VCaP (cell line): ENCODE measurements at regions not wholly inside any gene's neighbourhood (a gene's known extent, or its start where the extent isn't known, plus 50 kb on each side); places are given as distances from the start of the nearest gene placed in this dataset.
A peak's percentile ranks its signal among the peaks of the same experiment; 100 is the strongest.

Experiments used
- H3K27ac ChIP-seq: fragments of 450-650 bp; 2 replicates; pipeline ENCODE4 v1.5.1; 2017
- TF ChIP-seq, protein P1 (sequence below): fragments of 450-650 bp; conservative IDR thresholded peaks from 2 replicates; pipeline ENCODE4 v1.5.1; 2017; ENCODE audit warnings: mild to moderate bottlenecking, moderate library complexity

DNA sequence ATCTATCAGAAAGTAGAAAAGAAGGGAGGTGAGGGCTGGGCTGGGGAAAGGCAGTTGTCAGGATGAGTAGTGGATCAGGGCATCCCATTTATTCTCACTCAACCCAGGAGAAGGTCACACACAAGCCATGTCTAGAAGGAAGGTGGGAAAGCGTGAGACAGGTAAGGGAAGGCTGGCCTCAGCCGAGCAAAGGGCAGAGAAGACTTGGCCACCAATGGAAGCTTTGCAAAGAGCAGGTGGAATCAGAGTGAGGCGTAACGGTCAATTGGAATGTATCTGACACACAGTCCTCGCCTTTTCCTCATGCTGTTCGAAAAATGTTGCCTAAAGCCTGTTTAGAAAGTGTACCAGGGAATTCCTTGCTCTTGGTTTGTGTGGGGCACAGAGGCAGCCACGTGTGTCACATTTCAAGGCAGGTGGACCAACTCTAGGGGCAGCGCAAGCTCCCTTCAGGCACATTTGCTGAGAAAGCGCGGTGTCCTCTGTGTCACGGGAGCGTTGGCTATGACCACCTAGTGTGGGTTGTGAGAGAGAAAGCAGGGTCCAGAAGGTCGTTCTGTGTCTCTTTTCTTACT is 118.8 kb upstream of the SPATA13 start:
- H3K27ac ChIP-seq, result no peak overlapping the region
- TF ChIP-seq, protein P1, sequence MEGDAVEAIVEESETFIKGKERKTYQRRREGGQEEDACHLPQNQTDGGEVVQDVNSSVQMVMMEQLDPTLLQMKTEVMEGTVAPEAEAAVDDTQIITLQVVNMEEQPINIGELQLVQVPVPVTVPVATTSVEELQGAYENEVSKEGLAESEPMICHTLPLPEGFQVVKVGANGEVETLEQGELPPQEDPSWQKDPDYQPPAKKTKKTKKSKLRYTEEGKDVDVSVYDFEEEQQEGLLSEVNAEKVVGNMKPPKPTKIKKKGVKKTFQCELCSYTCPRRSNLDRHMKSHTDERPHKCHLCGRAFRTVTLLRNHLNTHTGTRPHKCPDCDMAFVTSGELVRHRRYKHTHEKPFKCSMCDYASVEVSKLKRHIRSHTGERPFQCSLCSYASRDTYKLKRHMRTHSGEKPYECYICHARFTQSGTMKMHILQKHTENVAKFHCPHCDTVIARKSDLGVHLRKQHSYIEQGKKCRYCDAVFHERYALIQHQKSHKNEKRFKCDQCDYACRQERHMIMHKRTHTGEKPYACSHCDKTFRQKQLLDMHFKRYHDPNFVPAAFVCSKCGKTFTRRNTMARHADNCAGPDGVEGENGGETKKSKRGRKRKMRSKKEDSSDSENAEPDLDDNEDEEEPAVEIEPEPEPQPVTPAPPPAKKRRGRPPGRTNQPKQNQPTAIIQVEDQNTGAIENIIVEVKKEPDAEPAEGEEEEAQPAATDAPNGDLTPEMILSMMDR, result no peak

- H3K27ac ChIP-seq, result no peak overlapping the region
- TF ChIP-seq, protein P1, result no peak
Observed at GRCh38 chr13:24042710-24043440, 117.6 kb upstream of the SPATA13 start.

- H3K27ac ChIP-seq, result no peak overlapping the region
- TF ChIP-seq, protein P1, result no peak
Observed at GRCh38 chr13:24043590-24044350, 116.8 kb upstream of the SPATA13 start.

- TF ChIP-seq, protein P1, result no peak
Observed at GRCh38 chr13:24045597-24045996, 114.9 kb upstream of the SPATA13 start.

DNA sequence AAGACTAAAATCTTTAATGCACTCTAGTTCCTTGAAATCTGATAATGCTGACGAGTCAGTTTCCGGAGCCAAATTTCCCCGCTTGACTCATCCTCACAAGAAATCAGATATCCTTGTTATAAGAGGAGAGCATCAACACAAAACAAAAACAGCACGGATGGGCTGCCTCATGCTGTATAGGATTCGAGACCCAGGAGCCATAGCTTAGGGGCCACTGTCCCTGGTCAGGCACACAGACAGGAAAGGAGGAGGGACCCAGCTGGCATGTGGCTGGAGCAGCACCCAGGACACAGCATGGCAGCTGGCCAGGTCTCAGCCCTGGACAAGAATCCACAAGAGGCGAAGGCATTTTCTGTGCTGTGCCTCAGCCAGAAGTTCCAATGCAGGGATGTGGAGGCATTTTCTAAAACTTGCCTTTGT is 110.2 kb upstream of the SPATA13 start:
- H3K27ac ChIP-seq, result peak overlapping the region; percentile 18; the same call in 1 of the 2 replicates

More at GRCh38 chr13:24045597-24045996, 114.9 kb upstream of the SPATA13 start:
- peak overlapping the region; percentile 16; the same call in 1 of the 2 replicates for H3K27ac ChIP-seq

GRCh38 chr13:24050796-24051715 is 109.5 kb upstream of the SPATA13 start:
- H3K27ac ChIP-seq, result peak overlapping the region; percentile 18; the same call in 1 of the 2 replicates
- TF ChIP-seq, protein P1, result no peak

More for the DNA sequence above, 110.2 kb upstream of the SPATA13 start:
- TF ChIP-seq, protein P1, result no peak
